Left lung (tissue), 4 donors: ENCODE measurements at regions not wholly inside any gene's neighbourhood (a gene's known extent, or its start where the extent isn't known, plus 50 kb on each side); places are given as distances from the start of the nearest gene placed in this dataset.
A peak's percentile ranks its signal among the peaks of the same experiment; 100 is the strongest.

Experiments used
- ATAC-seq: fragments of 200-7000 bp; cut with Tn5 transposase; one replicate; pipeline ENCODE4 v1.9.1; 2020; ENCODE audit warnings: moderate library complexity
- DNase-seq, 4 donors: peaks; one replicate each; pipeline ENCODE4 v3.0.0-alpha.2; 2013 to 2020
- H3K27ac ChIP-seq, 2 donors: fragments of 200-600 bp; sonication (generic) in 1 of 2; one replicate each; pipeline versions ENCODE4 v1.5.0 to v1.8.0; 2020 to 2021
- H3K27me3 ChIP-seq, 2 donors: fragments of 200-600 bp; sonication (generic) in 1 of 2; one replicate each; pipeline versions ENCODE4 v1.5.0 to v1.8.0; 2020 to 2021
- H3K36me3 ChIP-seq, 2 donors: fragments of 200-600 bp; sonication (generic) in 1 of 2; one replicate each; pipeline versions ENCODE4 v1.5.0 to v1.8.0; 2020 to 2021
- H3K4me1 ChIP-seq, 2 donors: fragments of 200-600 bp; one replicate each; pipeline ENCODE4 v1.8.0; 2021
- H3K4me3 ChIP-seq, 2 donors: fragments of 200-600 bp; sonication (generic) in 1 of 2; one replicate each; pipeline versions ENCODE4 v1.5.0 to v1.8.0; 2020 to 2021; ENCODE audit warnings: mild to moderate bottlenecking in 1 of 2
- H3K9me3 ChIP-seq, 2 donors: fragments of 200-600 bp; sonication (generic) in 1 of 2; one replicate each; pipeline versions ENCODE4 v1.5.0 to v1.8.0; 2020 to 2021
- CTCF ChIP-seq, 2 donors: fragments of 200-600 bp; sonication (generic) in 1 of 2; IDR thresholded peaks; one replicate each; pipeline versions ENCODE4 v1.5.0 to v1.8.0; 2021; ENCODE audit warnings: antibody characterized with exemption in 2 of 2
- intact Hi-C, 2 donors: fragments of 100-400 bp; cut with DNase I; formaldehyde crosslinking; loops; one replicate each; pipeline versions ENCODE4 v1.11.2 to v1.14.2; 2022
- donor health status: DM: no; HTN: yes; CAD: no.
- donor health status: DM: no; HTN: no; CAD: no.

GRCh38 chr22:46038174-46038487 is 61.2 kb upstream of the WNT7B start:
- intact Hi-C loops, result no loop called here
- Histone ChIP-seq H3K27me3 (no peaks in the 10 kb centered on the region), H3K27ac (no peak overlapping the region), H3K36me3 (no peaks in the 10 kb centered on the region), H3K4me3 (no peak overlapping the region), H3K9me3 (no peaks in the 10 kb centered on the region), H3K4me1 (peaks cover 12 to 38% of the 10 kb centered on the region in 2 donors)
- no peak for DNase-seq
- no peak for TF ChIP-seq CTCF (IDR thresholded peaks at IDR 0.05)
- ATAC-seq, result no peak

- ATAC-seq, result no peak
- H3K9me3 ChIP-seq, result no peaks in the 10 kb centered on the region
- no peaks in the 10 kb centered on the region for H3K36me3 ChIP-seq
- no peak overlapping the region for H3K27ac ChIP-seq
- H3K4me3 ChIP-seq, result no peak overlapping the region
- intact Hi-C loops, result no loop called here
- H3K27me3 ChIP-seq, result no peaks in the 10 kb centered on the region
- H3K4me1 ChIP-seq, result peaks cover 19 to 45% of the 10 kb centered on the region in 2 donors
- peak in 1 of 4 donors; percentile 36 for DNase-seq
- no peak for TF ChIP-seq CTCF (IDR thresholded peaks at IDR 0.05)
These were observed 61.8 kb upstream of the WNT7B start for GRCh38 chr22:46038516-46039430.

- ATAC-seq, result no peak
- H3K27me3 ChIP-seq, result no peaks in the 10 kb centered on the region
- intact Hi-C loops, result no loop called here
- H3K4me3 ChIP-seq, result no peak overlapping the region
- peaks cover 22 to 52% of the 10 kb centered on the region in 2 donors for H3K4me1 ChIP-seq
- no peak for DNase-seq
- H3K9me3 ChIP-seq, result no peaks in the 10 kb centered on the region
- no peak overlapping the region for H3K27ac ChIP-seq
- no peak for TF ChIP-seq CTCF (IDR thresholded peaks at IDR 0.05)
- no peaks in the 10 kb centered on the region for H3K36me3 ChIP-seq
These were observed 62.6 kb upstream of the WNT7B start for GRCh38 chr22:46039535-46039934.

GRCh38 chr22:46040471-46041465 is 63.8 kb upstream of the WNT7B start:
- DNase-seq, result peak in 1 of 4 donors; percentile 26
- Histone ChIP-seq H3K4me1 (peaks cover 25 to 53% of the 10 kb centered on the region in 2 donors), H3K36me3 (no peaks in the 10 kb centered on the region), H3K4me3 (no peak overlapping the region), H3K27ac (no peak overlapping the region), H3K27me3 (no peaks in the 10 kb centered on the region), H3K9me3 (no peaks in the 10 kb centered on the region)
- ATAC-seq, result no peak
- TF ChIP-seq CTCF (IDR thresholded peaks at IDR 0.05), result no peak
- intact Hi-C loops, result no loop called here

GRCh38 chr22:46041642-46042041 is 64.7 kb upstream of the WNT7B start:
- Histone ChIP-seq H3K36me3 (no peaks in the 10 kb centered on the region), H3K27me3 (no peaks in the 10 kb centered on the region), H3K4me1 (peaks cover 27 to 57% of the 10 kb centered on the region in 2 donors), H3K4me3 (no peak overlapping the region), H3K9me3 (no peaks in the 10 kb centered on the region), H3K27ac (no peak overlapping the region)
- intact Hi-C loops, result no loop called here
- DNase-seq, result no peak
- no peak for ATAC-seq
- no peak for TF ChIP-seq CTCF (IDR thresholded peaks at IDR 0.05)
